Ovary (tissue), 7 donors: ENCODE measurements at regions not wholly inside any gene's neighbourhood (a gene's known extent, or its start where the extent isn't known, plus 50 kb on each side); places are given as distances from the start of the nearest gene placed in this dataset.

Source experiments
- DNase-seq, 5 donors: peaks; one replicate each; pipeline ENCODE4 v3.0.0-alpha.2; 2019 to 2020
- H3K27ac ChIP-seq, 2 donors: fragments of 200-600 bp; one replicate each; pipeline versions ENCODE4 v1.5.1 to v1.8.0; 2019 to 2022
- H3K27me3 ChIP-seq: fragments of 200-600 bp; one replicate; pipeline ENCODE4 v1.8.0; 2022
- H3K36me3 ChIP-seq: fragments of 200-600 bp; sonication (generic); one replicate; pipeline ENCODE4 v1.5.1; 2019
- H3K4me1 ChIP-seq: one replicate; pipeline ENCODE4 v1.8.1; 2013; ENCODE audit warnings: mild to moderate bottlenecking, moderate library complexity; ENCODE audit not compliant: insufficient read depth
- H3K4me3 ChIP-seq: fragments of 200-600 bp; sonication (generic); one replicate; pipeline ENCODE4 v1.5.1; 2017
- H3K9me3 ChIP-seq, 2 donors: fragments of 200-600 bp in 1 of 2; sonication (generic) in 1 of 2; one replicate each; pipeline versions ENCODE4 v1.5.1 to v1.8.1; 2013 to 2019; ENCODE audit warnings: mild to moderate bottlenecking in 1 of 2, moderate library complexity in 1 of 2
- EP300 ChIP-seq: sonication (generic); formaldehyde crosslinking; IDR thresholded peaks from one replicate; pipeline ENCODE4 v1.6.1; 2017; ENCODE audit warnings: antibody characterized with exemption
- POLR2A ChIP-seq: fragments of 450-650 bp; IDR thresholded peaks from one replicate; pipeline ENCODE4 v1.6.1; 2017; ENCODE audit warnings: antibody characterized with exemption, mild to moderate bottlenecking, moderate library complexity
- whole genome bisulfite sequencing, 3 donors: extraction: QIAGEN DNeasy Blood & Tissue Kit in 1 of 3; methylation state at CpG; one replicate each; pipeline versions ENCODE4 v1.1.5 to v1.1.7; 2013 to 2017; 5-methylcytosine and 5-hydroxymethylcytosine counted together
- intact Hi-C, 4 donors: fragments of 100-400 bp; cut with DNase I; formaldehyde crosslinking; loops; one replicate each; pipeline versions ENCODE4 v1.11.0 to v1.15.1; 2022 to 2023
- TF ChIP-seq, protein P1 (sequence below), 3 donors: fragments of 450-650 bp in 2 of 3; fragments of 200-600 bp in 1 of 3; IDR thresholded peaks; one replicate each; pipeline versions ENCODE4 v1.5.1 to v1.8.0; 2016 to 2022; ENCODE audit warnings: antibody characterized with exemption in 3 of 3, mild to moderate bottlenecking in 1 of 3
- donor health status: DM: no; HTN: no; CAD: no; lungs with moderate emphysema.
- donor health status: DM: no; HTN: no; CAD: no.
- donor health status: Bipolar disorder and iron deficiency.
- donor health status: DM: no; HTN: no; CAD: no.
- donor health status: DM: yes; HTN: yes; CAD: no.

DNA sequence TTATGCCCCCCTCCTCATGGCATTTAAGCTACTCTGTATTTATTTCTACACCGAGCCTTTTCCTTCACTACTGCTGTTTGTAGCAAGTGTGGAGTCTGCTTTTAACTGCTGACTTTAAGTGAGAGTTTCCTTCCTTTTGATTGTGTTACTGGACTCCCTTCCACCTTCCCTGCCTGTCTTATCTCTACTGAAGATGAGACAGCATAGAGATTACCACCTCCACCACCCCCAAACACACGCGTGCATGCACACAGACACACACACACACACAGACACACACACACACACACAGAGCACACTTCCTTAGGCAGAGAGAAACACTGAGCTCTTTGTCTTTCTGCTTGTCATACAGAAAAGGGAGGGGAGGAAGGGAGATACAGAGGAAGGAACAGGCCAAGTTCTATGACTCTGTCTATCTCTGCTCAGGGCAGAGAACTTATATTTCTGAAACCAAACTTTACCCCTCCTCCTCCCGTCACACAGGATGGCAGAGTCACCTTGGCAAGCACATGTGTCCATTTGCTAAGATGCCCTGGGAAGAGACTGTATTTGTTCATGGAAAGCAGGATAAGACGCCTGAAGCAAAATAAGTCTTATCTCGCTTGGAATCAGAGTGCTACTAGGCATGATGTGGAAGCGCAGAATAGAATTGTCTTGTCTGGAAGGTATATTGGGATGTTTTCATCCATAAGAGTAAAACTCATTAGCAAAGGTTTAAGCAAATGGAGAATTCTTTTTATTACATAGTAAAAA lies 81.8 kb upstream of the CAV2 start:
- H3K9me3 ChIP-seq: no peaks in the 10 kb centered on the region
- H3K27ac ChIP-seq: no peak overlapping the region
- no peak for DNase-seq
- H3K4me3 ChIP-seq: no peak overlapping the region
- no peaks in the 10 kb centered on the region for H3K27me3 ChIP-seq
- 78 to 80% (median 78%) methylated on average over 7 of the region's 7 CpGs for WGBS, 3 donors
- TF ChIP-seq, protein P1, sequence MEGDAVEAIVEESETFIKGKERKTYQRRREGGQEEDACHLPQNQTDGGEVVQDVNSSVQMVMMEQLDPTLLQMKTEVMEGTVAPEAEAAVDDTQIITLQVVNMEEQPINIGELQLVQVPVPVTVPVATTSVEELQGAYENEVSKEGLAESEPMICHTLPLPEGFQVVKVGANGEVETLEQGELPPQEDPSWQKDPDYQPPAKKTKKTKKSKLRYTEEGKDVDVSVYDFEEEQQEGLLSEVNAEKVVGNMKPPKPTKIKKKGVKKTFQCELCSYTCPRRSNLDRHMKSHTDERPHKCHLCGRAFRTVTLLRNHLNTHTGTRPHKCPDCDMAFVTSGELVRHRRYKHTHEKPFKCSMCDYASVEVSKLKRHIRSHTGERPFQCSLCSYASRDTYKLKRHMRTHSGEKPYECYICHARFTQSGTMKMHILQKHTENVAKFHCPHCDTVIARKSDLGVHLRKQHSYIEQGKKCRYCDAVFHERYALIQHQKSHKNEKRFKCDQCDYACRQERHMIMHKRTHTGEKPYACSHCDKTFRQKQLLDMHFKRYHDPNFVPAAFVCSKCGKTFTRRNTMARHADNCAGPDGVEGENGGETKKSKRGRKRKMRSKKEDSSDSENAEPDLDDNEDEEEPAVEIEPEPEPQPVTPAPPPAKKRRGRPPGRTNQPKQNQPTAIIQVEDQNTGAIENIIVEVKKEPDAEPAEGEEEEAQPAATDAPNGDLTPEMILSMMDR (IDR thresholded peaks at IDR 0.05): no peak
- intact Hi-C loops: no loop called here
- no peaks in the 10 kb centered on the region for H3K36me3 ChIP-seq
- H3K4me1 ChIP-seq: no peaks in the 10 kb centered on the region

DNA sequence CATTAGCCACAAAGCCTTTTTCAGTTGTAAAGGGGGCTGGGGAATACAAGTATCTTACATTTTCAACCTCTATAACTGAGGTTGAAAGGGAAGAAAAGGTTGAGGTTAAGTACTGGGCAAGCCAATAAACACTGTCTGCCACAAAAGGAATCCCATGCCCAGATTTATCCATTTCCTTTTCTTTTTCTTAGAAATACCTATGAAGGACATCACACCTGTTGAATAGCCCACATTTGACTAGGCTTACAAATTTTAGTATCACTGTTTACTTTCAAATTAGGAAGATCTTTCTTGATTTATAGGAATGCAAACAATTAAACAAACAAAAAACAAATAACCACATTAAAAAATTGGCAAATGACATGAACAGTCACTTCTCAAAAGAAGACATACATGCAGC lies 81.0 kb upstream of the CAV2 start:
- H3K9me3 ChIP-seq: no peaks in the 10 kb centered on the region
- H3K4me3 ChIP-seq: no peak overlapping the region
- H3K36me3 ChIP-seq: no peaks in the 10 kb centered on the region
- TF ChIP-seq, protein P1 (IDR thresholded peaks at IDR 0.05): no peak
- TF ChIP-seq POLR2A (no peak), EP300 (no peak)
- intact Hi-C loops: no loop called here
- DNase-seq: no peak
- H3K27me3 ChIP-seq: no peaks in the 10 kb centered on the region
- H3K4me1 ChIP-seq: no peaks in the 10 kb centered on the region
- H3K27ac ChIP-seq: no peak overlapping the region

DNA sequence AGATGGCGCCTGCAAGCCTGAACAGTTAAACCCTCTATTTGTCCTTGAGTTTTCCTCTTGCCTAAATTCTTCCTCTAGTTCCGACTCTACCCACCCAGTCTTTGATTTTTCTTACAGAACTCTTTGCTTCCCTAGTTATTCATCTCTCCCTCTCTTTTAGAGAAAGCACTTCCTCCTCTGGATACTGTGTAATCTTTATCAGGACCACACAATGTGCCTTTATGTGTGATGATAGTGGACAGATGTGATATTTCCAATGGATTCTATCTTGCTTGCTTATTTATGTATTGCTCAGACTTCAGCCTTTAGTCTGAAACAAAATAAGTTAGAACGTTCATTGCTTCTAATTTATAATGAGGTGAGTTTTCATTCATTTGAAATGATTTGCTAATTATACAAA lies 79.5 kb upstream of the CAV2 start:
- no peaks in the 10 kb centered on the region for H3K4me1 ChIP-seq
- TF ChIP-seq EP300 (no peak), POLR2A (no peak)
- TF ChIP-seq, protein P1 (IDR thresholded peaks at IDR 0.05): no peak
- no peak overlapping the region for H3K27ac ChIP-seq
- H3K27me3 ChIP-seq: no peaks in the 10 kb centered on the region
- WGBS, 3 donors: 36 to 51% (median 42%) methylated on average over 3 of the region's 3 CpGs
- H3K4me3 ChIP-seq: no peak overlapping the region
- DNase-seq: no peak
- H3K9me3 ChIP-seq: no peaks in the 10 kb centered on the region
- intact Hi-C loops: no loop called here
- no peaks in the 10 kb centered on the region for H3K36me3 ChIP-seq

DNA sequence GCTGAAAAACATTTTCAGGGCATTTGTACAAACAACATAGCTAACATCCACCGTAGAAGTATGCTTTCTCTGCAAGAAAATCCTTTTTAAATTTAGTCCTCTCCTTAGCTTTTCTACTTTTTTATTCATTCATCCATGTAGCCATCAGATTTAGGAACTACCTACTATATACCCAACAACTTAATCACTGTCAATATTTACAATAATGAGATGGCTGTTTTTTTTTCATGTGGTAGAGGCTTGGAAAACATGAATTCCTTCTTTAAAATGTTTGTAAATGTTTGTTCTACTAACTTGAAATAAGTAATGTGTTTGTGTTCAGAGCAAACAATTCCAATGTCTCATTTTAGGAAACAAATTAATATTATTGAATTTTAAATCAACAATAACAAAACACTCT lies 78.2 kb upstream of the CAV2 start:
- H3K36me3 ChIP-seq: no peaks in the 10 kb centered on the region
- TF ChIP-seq, protein P1 (IDR thresholded peaks at IDR 0.05): no peak
- TF ChIP-seq EP300: no peak
- TF ChIP-seq POLR2A: no peak
- WGBS, 3 donors: 78 to 82% (median 80%) methylated on average over 1 of the region's 1 CpG

More for the DNA sequence above, 78.2 kb upstream of the CAV2 start:
- Histone ChIP-seq H3K27ac (no peak overlapping the region), H3K9me3 (no peaks in the 10 kb centered on the region), H3K4me1 (no peaks in the 10 kb centered on the region), H3K27me3 (no peaks in the 10 kb centered on the region), H3K4me3 (no peak overlapping the region)
- intact Hi-C loops: no loop called here
- DNase-seq: no peak
